LNCaP clone FGC (cell line): ENCODE measurements at regions not wholly inside any gene's neighbourhood (a gene's known extent, or its start where the extent isn't known, plus 50 kb on each side); places are given as distances from the start of the nearest gene placed in this dataset.

Experiments
- DNase-seq: peaks from one replicate; pipeline ENCODE4 v3.0.0-alpha.2; 2011; ENCODE audit warnings: low read depth
- H3K4me3 ChIP-seq: 2 replicates; pipeline ENCODE4 v1.5.1; 2011; ENCODE audit warnings: mild to moderate bottlenecking, low read depth, low read length, control low read depth
- TF ChIP-seq, protein P1 (sequence below): IDR thresholded peaks from 2 replicates; pipeline ENCODE4 v1.5.1; 2012; ENCODE audit warnings: mild to moderate bottlenecking; ENCODE audit not compliant: control insufficient read depth, insufficient read depth; ENCODE audit errors: extremely low read depth

DNA sequence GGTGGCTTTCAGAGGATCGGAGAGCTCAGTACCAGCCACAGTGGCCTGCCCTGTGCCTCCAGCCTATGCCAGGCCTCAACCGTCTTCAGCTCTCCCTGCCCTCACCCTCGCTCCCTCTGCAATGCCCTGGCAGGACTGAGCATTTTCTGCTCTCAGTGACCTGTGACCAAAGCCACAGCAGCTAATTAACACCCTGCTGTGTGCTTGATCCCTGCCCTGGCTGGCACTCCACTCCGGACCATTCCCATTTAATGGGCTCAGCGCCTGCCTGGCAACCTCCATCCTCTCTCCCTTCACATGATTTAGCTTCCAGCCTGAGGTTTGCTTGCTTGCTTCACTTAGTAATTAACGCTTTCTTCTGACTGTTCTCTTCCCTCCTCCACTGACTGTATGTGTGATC is 287.5 kb downstream of the LRFN2 start:
- H3K4me3 ChIP-seq: no peak overlapping the region
- no peak for DNase-seq
- TF ChIP-seq, protein P1, sequence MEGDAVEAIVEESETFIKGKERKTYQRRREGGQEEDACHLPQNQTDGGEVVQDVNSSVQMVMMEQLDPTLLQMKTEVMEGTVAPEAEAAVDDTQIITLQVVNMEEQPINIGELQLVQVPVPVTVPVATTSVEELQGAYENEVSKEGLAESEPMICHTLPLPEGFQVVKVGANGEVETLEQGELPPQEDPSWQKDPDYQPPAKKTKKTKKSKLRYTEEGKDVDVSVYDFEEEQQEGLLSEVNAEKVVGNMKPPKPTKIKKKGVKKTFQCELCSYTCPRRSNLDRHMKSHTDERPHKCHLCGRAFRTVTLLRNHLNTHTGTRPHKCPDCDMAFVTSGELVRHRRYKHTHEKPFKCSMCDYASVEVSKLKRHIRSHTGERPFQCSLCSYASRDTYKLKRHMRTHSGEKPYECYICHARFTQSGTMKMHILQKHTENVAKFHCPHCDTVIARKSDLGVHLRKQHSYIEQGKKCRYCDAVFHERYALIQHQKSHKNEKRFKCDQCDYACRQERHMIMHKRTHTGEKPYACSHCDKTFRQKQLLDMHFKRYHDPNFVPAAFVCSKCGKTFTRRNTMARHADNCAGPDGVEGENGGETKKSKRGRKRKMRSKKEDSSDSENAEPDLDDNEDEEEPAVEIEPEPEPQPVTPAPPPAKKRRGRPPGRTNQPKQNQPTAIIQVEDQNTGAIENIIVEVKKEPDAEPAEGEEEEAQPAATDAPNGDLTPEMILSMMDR: no peak

DNA sequence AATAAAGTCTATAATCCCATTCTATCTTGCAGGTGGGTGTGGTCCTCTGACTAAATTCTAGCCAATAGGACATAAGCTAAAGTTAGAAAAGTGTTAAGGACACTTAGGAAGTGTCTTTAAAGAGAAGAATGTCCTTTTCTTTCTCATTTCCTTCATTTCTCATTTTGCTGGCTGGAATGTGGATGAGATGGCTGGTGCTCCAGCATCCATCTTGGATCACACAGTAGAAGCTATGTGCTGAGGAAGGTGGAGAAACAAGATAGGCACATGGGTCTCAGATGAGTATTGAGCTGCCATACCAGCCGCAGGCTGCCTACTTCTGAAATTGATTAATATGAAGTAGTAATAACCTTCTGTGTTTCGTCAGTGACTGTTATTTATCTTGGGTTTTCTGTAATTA is 289.0 kb downstream of the LRFN2 start:
- TF ChIP-seq, protein P1: no peak
- DNase-seq: no peak
- H3K4me3 ChIP-seq: no peak overlapping the region

DNA sequence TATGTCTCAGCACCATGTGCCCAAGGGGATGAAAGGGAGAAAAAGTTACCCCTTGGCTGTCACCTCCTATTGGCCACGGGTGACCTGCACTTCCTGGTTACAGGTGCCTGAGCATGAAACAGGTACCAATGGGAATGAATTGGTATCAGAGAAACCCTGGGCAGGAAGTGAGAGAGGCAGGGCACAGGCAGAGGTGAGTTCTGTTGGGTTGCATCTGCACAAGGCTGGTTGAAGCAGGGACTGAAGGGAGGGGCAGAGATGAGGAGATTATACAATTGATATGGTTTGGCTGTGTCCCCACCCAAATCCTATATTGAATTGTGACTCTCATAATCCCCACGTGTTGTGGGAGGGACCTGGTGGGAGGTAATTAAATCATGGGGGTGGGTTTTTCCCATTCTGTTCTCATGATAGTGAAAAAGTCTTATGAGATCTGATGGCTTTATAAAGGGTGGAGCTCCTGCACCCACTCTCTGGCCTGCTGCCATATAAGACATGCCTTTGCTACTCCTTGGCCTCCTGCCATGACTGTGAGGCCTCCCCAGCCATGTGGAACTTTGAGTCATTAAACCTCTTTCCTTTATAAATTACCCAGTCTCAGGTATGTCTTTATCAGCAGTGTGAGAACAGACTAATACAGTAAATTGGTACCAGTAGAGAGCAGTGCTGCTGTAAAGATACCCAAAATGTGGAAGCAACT is 291.8 kb downstream of the LRFN2 start:
- DNase-seq: no peak
- no peak overlapping the region for H3K4me3 ChIP-seq
- TF ChIP-seq, protein P1: no peak

DNA sequence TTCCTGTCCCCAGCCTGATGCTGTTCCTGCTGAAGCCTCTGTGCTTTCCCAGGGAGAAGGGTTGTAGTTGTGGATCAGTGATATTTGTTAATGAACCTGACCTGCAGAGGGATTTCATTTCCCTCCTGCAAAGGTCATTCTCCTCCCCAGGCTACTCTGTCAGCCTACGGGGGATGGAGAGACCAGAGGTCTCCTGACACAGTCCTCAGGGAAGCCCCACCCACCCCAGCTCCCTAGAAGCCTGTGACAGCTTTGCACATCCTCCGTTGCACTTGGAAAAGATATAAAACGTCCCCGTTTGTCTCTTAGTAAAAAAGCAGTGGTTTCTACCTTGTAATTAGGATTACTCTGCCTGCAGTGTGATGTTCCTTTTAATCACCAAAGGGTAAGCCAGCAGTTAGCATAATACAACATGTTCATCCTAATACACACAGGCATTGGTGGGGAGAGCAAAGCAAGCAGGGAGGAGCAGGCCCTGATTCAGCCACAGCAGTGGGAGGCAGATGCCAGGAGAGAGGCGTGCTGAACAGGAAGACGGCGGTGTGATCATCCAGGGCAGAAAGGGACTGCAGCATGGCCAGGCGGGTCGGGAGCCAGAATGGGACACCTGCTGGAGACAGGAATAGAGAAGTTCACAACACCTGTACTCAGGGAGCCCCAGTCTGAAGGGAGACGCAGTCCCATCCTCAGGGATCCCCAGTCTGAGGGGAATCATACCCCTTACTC is 293.5 kb downstream of the LRFN2 start:
- DNase-seq: no peak
- TF ChIP-seq, protein P1: no peak
- H3K4me3 ChIP-seq: no peak overlapping the region

DNA sequence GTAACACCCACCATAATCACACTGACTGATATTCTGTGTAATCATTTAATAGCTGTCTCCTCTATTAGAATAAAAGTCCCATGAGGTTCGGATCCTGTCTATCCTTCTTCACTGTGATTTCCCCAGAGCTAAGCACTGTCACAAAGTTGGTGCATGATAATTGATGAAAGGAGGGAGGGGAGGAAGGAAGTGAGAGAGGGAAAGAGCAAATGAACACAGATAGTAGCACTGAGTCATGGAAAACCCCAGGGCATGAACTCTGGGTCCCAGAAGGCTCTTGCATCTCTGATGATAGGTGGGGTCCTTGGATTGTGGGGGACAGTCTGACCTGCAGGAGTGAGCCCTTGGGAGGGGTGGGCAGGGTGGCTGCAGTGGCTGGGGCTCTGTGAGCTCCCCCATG is 294.1 kb downstream of the LRFN2 start:
- no peak for DNase-seq
- no peak overlapping the region for H3K4me3 ChIP-seq
- TF ChIP-seq, protein P1: no peak

DNA sequence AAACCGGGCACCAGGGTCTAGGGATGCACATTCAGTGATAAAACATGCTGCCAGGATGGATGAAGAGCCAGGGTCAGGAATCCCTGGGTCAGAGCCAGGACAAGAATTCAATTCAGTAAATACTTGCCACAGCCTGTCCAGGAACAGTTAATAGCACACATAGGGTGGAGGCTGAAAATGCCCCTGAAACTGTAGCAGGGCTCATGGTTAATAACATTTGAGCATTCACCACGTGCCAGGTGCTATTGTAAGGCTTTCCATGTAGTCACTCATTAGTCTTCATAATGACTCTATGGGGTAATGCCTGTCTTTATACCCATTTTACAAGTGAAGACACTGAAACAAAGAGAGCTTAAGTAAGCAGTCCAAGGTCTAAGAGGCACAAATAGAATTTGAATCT is 296.3 kb downstream of the LRFN2 start:
- no peak overlapping the region for H3K4me3 ChIP-seq

More for the DNA sequence above, 296.3 kb downstream of the LRFN2 start:
- DNase-seq: no peak
- TF ChIP-seq, protein P1: no peak
